ENCODE measurements at regions not wholly inside any gene's neighbourhood (a gene's known extent, or its start where the extent isn't known, plus 50 kb on each side); places are given as distances from the start of the nearest gene placed in this dataset.

- Histone ChIP-seq H3K27me3 (ENCODE audit: insufficient read depth) (no peaks in the 10 kb centered on the region), H3K9me2 (ENCODE audit: insufficient read depth) (peaks cover 5% of the 10 kb centered on the region), H4K20me1 (replicated peaks; ENCODE audit: insufficient read depth) (no peaks in the 10 kb centered on the region), H3K36me3 (ENCODE audit: insufficient read depth) (no peaks in the 10 kb centered on the region), H2AFZ (no peak overlapping the region), H3F3A (replicated peaks; ENCODE audit: low read depth) (no peaks in the 10 kb centered on the region), H3K27ac (ENCODE audit: low read depth) (no peak overlapping the region), H3K4me2 (no peak overlapping the region), H3K4me1 (ENCODE audit: insufficient read depth) (no peaks in the 10 kb centered on the region), H3K4me3 (no peak overlapping the region), H3K79me2 (replicated peaks; ENCODE audit: insufficient read depth) (no peaks in the 10 kb centered on the region)
- H3K27me3 Mint-ChIP-seq (ENCODE audit: insufficient read depth, low read depth, poor library complexity): peaks cover 2% of the 10 kb centered on the region
- 0 out of 3 replicates have a peak, but pooled peaks cover 3% of the 10 kb centered on the region for H3K9me3 Mint-ChIP-seq
- no peaks in the 10 kb centered on the region for H3K36me3 Mint-ChIP-seq (ENCODE audit: low read depth)
- peaks cover 5% of the 10 kb centered on the region; the same call in 2 of the 3 replicates for H3K4me1 Mint-ChIP-seq
- H3K27ac Mint-ChIP-seq: no peak overlapping the region
- no peak overlapping the region for H3K4me3 Mint-ChIP-seq
- no peak for ATAC-seq
- no peak for TF ChIP-seq ZNF114 (CRISPR knock-in tag; IDR thresholded peaks at IDR 0.05)
- TF ChIP-seq EZH2 (IDR thresholded peaks at IDR 0.05; ENCODE audit: low read depth, unreplicated experiment): no peak
- TF ChIP-seq JUNB (IDR thresholded peaks at IDR 0.05; ENCODE audit: unreplicated experiment): no peak
- no peak for TF ChIP-seq NANOG (IDR thresholded peaks at IDR 0.05; ENCODE audit: borderline replicate concordance)
- TF ChIP-seq CTCF (conservative IDR thresholded peaks at IDR 0.05; ENCODE audit: low read depth in 2 of 2): no peak
- TF ChIP-seq ETS1 (IDR thresholded peaks at IDR 0.05): no peak
- no peak for DNase-seq (ENCODE audit: low spot score)
Observed at GRCh38 chr10:121155742-121156474, 304.7 kb downstream of the WDR11 start.

GRCh38 chr10:121157998-121158397 lies 306.8 kb downstream of the WDR11 start:
- Histone ChIP-seq H3F3A (replicated peaks; ENCODE audit: low read depth) (no peaks in the 10 kb centered on the region), H3K4me1 (ENCODE audit: insufficient read depth) (no peaks in the 10 kb centered on the region), H3K4me3 (no peak overlapping the region), H3K79me2 (replicated peaks; ENCODE audit: insufficient read depth) (no peaks in the 10 kb centered on the region), H2AFZ (no peak overlapping the region), H3K27me3 (ENCODE audit: insufficient read depth) (no peaks in the 10 kb centered on the region), H3K4me2 (no peak overlapping the region), H3K9me2 (ENCODE audit: insufficient read depth) (peaks cover 14% of the 10 kb centered on the region), H4K20me1 (replicated peaks; ENCODE audit: insufficient read depth) (no peaks in the 10 kb centered on the region), H3K36me3 (ENCODE audit: insufficient read depth) (no peaks in the 10 kb centered on the region), H3K27ac (ENCODE audit: low read depth) (no peak overlapping the region)
- Mint-ChIP-seq H3K9me3 (0 out of 3 replicates have a peak, but pooled peaks cover 3% of the 10 kb centered on the region), H3K36me3 (ENCODE audit: low read depth) (no peaks in the 10 kb centered on the region), H3K27ac (no peak overlapping the region), H3K4me3 (no peak overlapping the region), H3K4me1 (peaks cover 2% of the 10 kb centered on the region; the same call in 2 of the 3 replicates), H3K27me3 (ENCODE audit: insufficient read depth, low read depth, poor library complexity) (peaks cover 2% of the 10 kb centered on the region)
- no peak for ATAC-seq
- no peak for DNase-seq (ENCODE audit: low spot score)
- no peak for TF ChIP-seq EZH2phosphoT487 (IDR thresholded peaks at IDR 0.05; ENCODE audit: unreplicated experiment)
- no peak for TF ChIP-seq EZH2 (IDR thresholded peaks at IDR 0.05; ENCODE audit: low read depth, unreplicated experiment)
- no peak for TF ChIP-seq CTCF (conservative IDR thresholded peaks at IDR 0.05; ENCODE audit: low read depth in 2 of 2)
- no peak for TF ChIP-seq STAT1 (IDR thresholded peaks at IDR 0.05; ENCODE audit: unreplicated experiment)
- no peak for TF ChIP-seq ZNF462 (CRISPR knock-in tag; IDR thresholded peaks at IDR 0.05)
- TF ChIP-seq NANOG (IDR thresholded peaks at IDR 0.05; ENCODE audit: borderline replicate concordance): no peak

All from GM23338 (cell line).